ENCODE measurements at regions not wholly inside any gene's neighbourhood (a gene's known extent, or its start where the extent isn't known, plus 50 kb on each side); places are given as distances from the start of the nearest gene placed in this dataset.

DNA sequence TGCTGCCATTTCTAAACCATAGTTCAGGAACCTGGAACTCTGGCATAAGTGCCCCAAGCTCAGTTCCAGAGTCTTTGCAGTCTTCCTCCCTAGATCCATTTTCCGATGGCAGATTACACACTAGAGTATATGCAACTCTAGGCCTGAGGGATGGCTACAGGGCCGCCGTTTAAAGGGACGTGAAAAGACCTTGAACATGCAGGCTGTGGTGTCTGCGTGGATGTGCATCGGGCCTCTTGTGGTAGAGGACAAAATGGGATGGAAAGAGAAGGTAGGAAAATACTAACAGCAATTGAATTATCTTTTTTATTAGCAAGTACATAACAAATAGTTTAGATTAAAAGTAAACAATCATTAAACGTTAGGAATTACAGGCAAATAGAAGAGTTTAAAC lies 588.9 kb downstream of the RFPL4B start:
- TF ChIP-seq ESRRA (IDR thresholded peaks at IDR 0.05; ENCODE audit: borderline replicate concordance, low read length) (no peak), NR3C1 (IDR thresholded peaks at IDR 0.05) (no peak), POLR2A (IDR thresholded peaks at IDR 0.05; ENCODE audit: low read length) (no peak), RFX5 (IDR thresholded peaks at IDR 0.05) (no peak)
- TF ChIP-seq, protein P1, sequence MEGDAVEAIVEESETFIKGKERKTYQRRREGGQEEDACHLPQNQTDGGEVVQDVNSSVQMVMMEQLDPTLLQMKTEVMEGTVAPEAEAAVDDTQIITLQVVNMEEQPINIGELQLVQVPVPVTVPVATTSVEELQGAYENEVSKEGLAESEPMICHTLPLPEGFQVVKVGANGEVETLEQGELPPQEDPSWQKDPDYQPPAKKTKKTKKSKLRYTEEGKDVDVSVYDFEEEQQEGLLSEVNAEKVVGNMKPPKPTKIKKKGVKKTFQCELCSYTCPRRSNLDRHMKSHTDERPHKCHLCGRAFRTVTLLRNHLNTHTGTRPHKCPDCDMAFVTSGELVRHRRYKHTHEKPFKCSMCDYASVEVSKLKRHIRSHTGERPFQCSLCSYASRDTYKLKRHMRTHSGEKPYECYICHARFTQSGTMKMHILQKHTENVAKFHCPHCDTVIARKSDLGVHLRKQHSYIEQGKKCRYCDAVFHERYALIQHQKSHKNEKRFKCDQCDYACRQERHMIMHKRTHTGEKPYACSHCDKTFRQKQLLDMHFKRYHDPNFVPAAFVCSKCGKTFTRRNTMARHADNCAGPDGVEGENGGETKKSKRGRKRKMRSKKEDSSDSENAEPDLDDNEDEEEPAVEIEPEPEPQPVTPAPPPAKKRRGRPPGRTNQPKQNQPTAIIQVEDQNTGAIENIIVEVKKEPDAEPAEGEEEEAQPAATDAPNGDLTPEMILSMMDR (IDR thresholded peaks at IDR 0.05), result no peak

All from A549 (cell line).